Neural progenitor cell (in vitro differentiated cells): ENCODE measurements at regions not wholly inside any gene's neighbourhood (a gene's known extent, or its start where the extent isn't known, plus 50 kb on each side); places are given as distances from the start of the nearest gene placed in this dataset.

Experiments used
- CTCF ChIP-seq: fragments of 200-600 bp; sonication (generic); IDR thresholded peaks from 2 replicates; pipeline ENCODE4 v1.5.1; 2017; ENCODE audit warnings: antibody characterized with exemption, mild to moderate bottlenecking
- EZH2phosphoT487 ChIP-seq: fragments of 200-600 bp; sonication (generic); IDR thresholded peaks from 2 replicates; pipeline ENCODE4 v1.6.1; 2017; ENCODE audit warnings: antibody characterized with exemption

- TF ChIP-seq CTCF (no peak), EZH2phosphoT487 (no peak)
These were observed 552.8 kb downstream of the CAAP1 start for GRCh38 chr9:26339796-26340195.
